ENCODE measurements at regions not wholly inside any gene's neighbourhood (a gene's known extent, or its start where the extent isn't known, plus 50 kb on each side); places are given as distances from the start of the nearest gene placed in this dataset.
"Not testable (repeated sequence)": the region's sequence is repeated elsewhere in the genome, so short reads cannot be mapped to it uniquely, and the experiment has no call there.

GRCh38 chr5:119299242-119299614 lies 56.6 kb upstream of the TNFAIP8 start:
- not testable (repeated sequence) for DNase-seq (ENCODE audit: low spot score)

GRCh38 chr5:119299615-119300310 lies 56.1 kb upstream of the TNFAIP8 start:
- DNase-seq (ENCODE audit: low spot score): not testable (repeated sequence)

- DNase-seq (ENCODE audit: low spot score): no peak
Observed at GRCh38 chr5:119300311-119300670, 55.5 kb upstream of the TNFAIP8 start.

GRCh38 chr5:119301210-119301609 lies 54.6 kb upstream of the TNFAIP8 start:
- DNase-seq (ENCODE audit: low spot score): no peak

- DNase-seq (ENCODE audit: low spot score): no peak
Observed at GRCh38 chr5:119301906-119302305, 53.9 kb upstream of the TNFAIP8 start.

GRCh38 chr5:119302449-119302848 lies 53.4 kb upstream of the TNFAIP8 start:
- DNase-seq (ENCODE audit: low spot score): no peak

GRCh38 chr5:119302916-119303897 lies 52.6 kb upstream of the TNFAIP8 start:
- DNase-seq (ENCODE audit: low spot score): peak; percentile 99

- no peak for DNase-seq (ENCODE audit: low spot score)
Observed at GRCh38 chr5:119304439-119305211, 51.2 kb upstream of the TNFAIP8 start.

Measured in H4 (cell line).